Subcutaneous abdominal adipose tissue (tissue), 5 donors: ENCODE measurements at regions not wholly inside any gene's neighbourhood (a gene's known extent, or its start where the extent isn't known, plus 50 kb on each side); places are given as distances from the start of the nearest gene placed in this dataset.
"Not testable (repeated sequence)": the region's sequence is repeated elsewhere in the genome, so short reads cannot be mapped to it uniquely, and the experiment has no call there.

Experiments used
- H3K27ac ChIP-seq: one replicate; pipeline ENCODE4 v1.7.0; 2013; ENCODE audit warnings: low read depth, mild to moderate bottlenecking, inconsistent platforms, low read length, moderate library complexity
- H3K27me3 ChIP-seq, 5 donors: one replicate each; pipeline ENCODE4 v1.7.0; 2013; ENCODE audit warnings: low read length in 5 of 5, inconsistent platforms in 1 of 5; ENCODE audit not compliant: control insufficient read depth in 5 of 5, insufficient read depth in 4 of 5
- H3K36me3 ChIP-seq, 5 donors: one replicate each; pipeline ENCODE4 v1.7.0; 2013; ENCODE audit warnings: low read length in 5 of 5; ENCODE audit not compliant: control insufficient read depth in 5 of 5, insufficient read depth in 5 of 5
- H3K4me1 ChIP-seq, 5 donors: one replicate each; pipeline ENCODE4 v1.7.0; 2013; ENCODE audit warnings: low read length in 5 of 5, mild to moderate bottlenecking in 3 of 5, moderate library complexity in 1 of 5; ENCODE audit not compliant: control insufficient read depth in 5 of 5, insufficient read depth in 5 of 5
- H3K4me3 ChIP-seq, 5 donors: one replicate each; pipeline ENCODE4 v1.7.0; 2013; ENCODE audit warnings: low read length in 5 of 5, low read depth in 1 of 5
- H3K9ac ChIP-seq, 5 donors: one replicate each; pipeline ENCODE4 v1.7.0; 2013; ENCODE audit warnings: low read length in 5 of 5, mild to moderate bottlenecking in 4 of 5, moderate library complexity in 3 of 5
- H3K9me3 ChIP-seq, 5 donors: one replicate each; pipeline ENCODE4 v1.7.0; 2013; ENCODE audit warnings: low read length in 5 of 5; ENCODE audit not compliant: control insufficient read depth in 5 of 5
- donor health status: healthy.
- donor health status: healthy.
- donor health status: healthy.
- donor health status: healthy.
- donor health status: healthy.

- peaks cover 0 to 7% (median 6%) of the 10 kb centered on the region in 5 donors for H3K9me3 ChIP-seq
- peaks cover 2 to 15% (median 11%) of the 10 kb centered on the region in 5 donors for H3K4me1 ChIP-seq
- no peaks in the 10 kb centered on the region for H3K27me3 ChIP-seq
- H3K9ac ChIP-seq = no peak overlapping the region
- no peak overlapping the region for H3K27ac ChIP-seq
- H3K4me3 ChIP-seq = no peak overlapping the region
- H3K36me3 ChIP-seq = no peaks in the 10 kb centered on the region
Measured at GRCh38 chr2:236826606-236827156, 257.1 kb downstream of the ACKR3 start.

GRCh38 chr2:236827997-236828396 lies 257.7 kb upstream of the COPS8 start:
- Histone ChIP-seq H3K27ac (no peak overlapping the region), H3K9me3 (no peaks in the 10 kb centered on the region), H3K9ac (no peak overlapping the region), H3K36me3 (no peaks in the 10 kb centered on the region), H3K27me3 (no peaks in the 10 kb centered on the region), H3K4me3 (no peak overlapping the region), H3K4me1 (peaks cover 2 to 15% (median 11%) of the 10 kb centered on the region in 5 donors)

DNA sequence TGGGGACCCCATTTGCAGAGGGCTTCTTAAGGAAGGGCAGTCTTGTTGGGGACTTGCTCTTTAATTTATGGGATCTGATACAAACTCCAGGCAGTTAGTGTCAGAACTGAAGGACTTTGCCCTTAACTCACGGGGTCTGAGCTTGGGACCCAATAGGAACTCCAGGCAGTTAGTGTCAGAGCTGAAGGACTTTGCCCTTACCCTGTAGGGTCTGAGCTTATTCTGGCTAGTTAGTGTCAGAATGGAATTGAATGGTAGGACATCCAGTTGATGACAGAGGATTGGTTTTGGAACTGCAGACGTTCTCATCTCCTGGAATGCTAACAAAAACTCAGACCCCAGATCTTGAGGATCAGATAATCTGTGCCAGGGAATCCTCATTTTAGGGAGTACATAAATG lies 256.9 kb upstream of the COPS8 start:
- Histone ChIP-seq H3K9me3 (no peaks in the 10 kb centered on the region), H3K9ac (no peak overlapping the region), H3K27ac (no peak overlapping the region), H3K36me3 (no peaks in the 10 kb centered on the region), H3K27me3 (no peaks in the 10 kb centered on the region), H3K4me1 (peaks cover 7 to 21% (median 11%) of the 10 kb centered on the region in 5 donors), H3K4me3 (no peak overlapping the region)

GRCh38 chr2:236830926-236831325 lies 254.8 kb upstream of the COPS8 start:
- Histone ChIP-seq H3K27ac (no peak overlapping the region), H3K9ac (no peak overlapping the region), H3K36me3 (no peaks in the 10 kb centered on the region), H3K4me1 (peaks cover 7 to 28% (median 17%) of the 10 kb centered on the region in 5 donors), H3K9me3 (peaks cover 0 to 4% (median 0%) of the 10 kb centered on the region in 5 donors), H3K27me3 (no peaks in the 10 kb centered on the region), H3K4me3 (no peak overlapping the region)

DNA sequence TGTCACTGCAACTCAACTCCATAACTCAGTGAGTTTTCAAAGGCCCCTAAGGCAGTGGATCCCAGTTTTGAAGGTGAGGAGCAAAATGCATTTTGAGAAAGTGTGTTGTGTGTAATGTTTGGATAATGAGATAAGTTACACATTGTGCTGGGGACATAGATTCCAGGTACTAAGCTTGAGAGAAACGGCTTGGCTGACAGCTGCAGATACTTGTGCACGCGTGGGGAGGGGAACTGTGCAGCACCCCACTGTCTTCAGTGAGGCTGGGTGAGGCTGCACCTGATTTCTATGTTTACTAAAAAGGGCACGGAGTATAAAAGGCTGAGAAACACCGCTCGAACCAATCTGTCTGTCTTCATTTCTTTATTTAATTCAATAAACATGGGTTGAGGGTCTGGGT lies 254.0 kb upstream of the COPS8 start:
- no peaks in the 10 kb centered on the region for H3K27me3 ChIP-seq
- H3K36me3 ChIP-seq = no peaks in the 10 kb centered on the region
- peaks cover 0 to 4% (median 0%) of the 10 kb centered on the region in 5 donors for H3K9me3 ChIP-seq
- H3K9ac ChIP-seq = no peak overlapping the region
- H3K4me3 ChIP-seq = no peak overlapping the region
- peaks cover 5 to 28% (median 12%) of the 10 kb centered on the region in 5 donors for H3K4me1 ChIP-seq
- H3K27ac ChIP-seq = no peak overlapping the region

DNA sequence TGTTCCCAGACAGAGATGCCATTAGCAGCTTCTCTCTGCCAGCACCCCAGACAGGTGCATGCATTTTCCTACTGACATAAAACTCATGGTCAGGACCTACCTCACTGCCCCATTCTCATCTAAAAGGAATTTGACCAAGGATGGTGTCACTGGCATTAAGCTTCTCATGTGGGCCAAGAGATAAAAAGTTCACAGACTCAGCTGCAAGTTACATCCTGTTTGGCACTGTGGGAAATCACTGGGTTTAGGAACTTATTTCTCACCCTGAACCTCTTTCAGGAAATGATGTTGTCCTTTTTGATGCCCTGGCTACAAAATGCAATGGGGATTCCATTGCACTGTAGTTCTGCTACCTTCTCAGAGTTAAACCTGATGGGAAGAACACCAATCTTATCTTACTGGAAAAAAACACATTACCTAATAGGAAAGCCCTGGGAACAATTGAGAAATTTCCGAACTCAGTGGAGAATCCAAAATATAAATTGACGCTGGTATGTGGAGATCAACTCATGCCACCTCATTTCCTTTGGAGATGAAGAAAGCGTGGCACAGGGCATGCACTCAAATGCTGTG lies 252.1 kb upstream of the COPS8 start:
- Histone ChIP-seq H3K9me3 (peaks cover 0 to 4% (median 0%) of the 10 kb centered on the region in 5 donors), H3K4me1 (peaks cover 5 to 24% (median 10%) of the 10 kb centered on the region in 5 donors), H3K36me3 (no peaks in the 10 kb centered on the region), H3K27me3 (no peaks in the 10 kb centered on the region), H3K4me3 (no peak overlapping the region), H3K9ac (peak overlapping the region in 1 of 5 donors; percentile 33), H3K27ac (no peak overlapping the region)

GRCh38 chr2:236834284-236834683 lies 251.4 kb upstream of the COPS8 start:
- no peak overlapping the region for H3K4me3 ChIP-seq
- no peaks in the 10 kb centered on the region for H3K36me3 ChIP-seq
- H3K27me3 ChIP-seq = no peaks in the 10 kb centered on the region
- peaks cover 0 to 4% (median 0%) of the 10 kb centered on the region in 5 donors for H3K9me3 ChIP-seq
- no peak overlapping the region for H3K9ac ChIP-seq
- H3K27ac ChIP-seq = no peak overlapping the region
- peaks cover 5 to 24% (median 10%) of the 10 kb centered on the region in 5 donors for H3K4me1 ChIP-seq

DNA sequence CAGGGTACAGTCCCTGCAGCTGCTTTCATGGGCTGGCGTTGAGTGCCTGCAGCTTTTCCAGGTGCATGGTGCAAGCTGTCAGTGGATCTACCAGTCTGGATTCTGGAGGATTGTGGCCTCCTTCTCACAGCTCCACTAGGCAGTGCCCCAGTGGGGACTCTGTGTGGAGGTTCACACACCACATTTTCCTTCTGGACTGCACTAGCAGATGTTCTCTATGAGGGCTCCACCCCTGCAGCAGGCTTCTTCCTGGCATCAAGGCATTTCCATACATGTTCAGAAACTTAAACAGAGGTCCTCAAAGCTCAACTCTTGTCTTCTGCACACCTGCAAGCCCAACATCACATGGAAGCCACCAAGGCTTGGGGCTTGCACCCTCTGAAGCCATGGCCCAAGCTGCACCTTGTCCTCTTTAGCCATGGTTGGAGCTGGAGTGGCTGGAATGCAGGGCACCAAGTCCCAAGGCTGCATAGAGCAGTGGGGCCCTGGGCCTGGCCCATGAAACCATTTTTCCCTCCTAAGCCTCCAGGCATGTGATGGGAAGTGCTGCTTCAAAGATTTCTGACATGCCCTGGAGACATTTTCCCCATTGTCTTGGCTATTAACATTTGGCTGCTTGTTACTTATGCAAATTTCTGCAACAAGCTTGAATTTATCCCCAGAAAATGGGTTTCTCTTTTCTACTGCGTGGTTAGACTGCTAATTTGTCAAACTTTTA lies 250.2 kb upstream of the COPS8 start:
- Histone ChIP-seq H3K4me3 (no peak overlapping the region), H3K27ac (no peak overlapping the region), H3K9ac (no peak overlapping the region), H3K27me3 (no peaks in the 10 kb centered on the region), H3K4me1 (peaks cover 5 to 24% (median 10%) of the 10 kb centered on the region in 5 donors), H3K36me3 (no peaks in the 10 kb centered on the region), H3K9me3 (peaks cover 0 to 4% (median 0%) of the 10 kb centered on the region in 5 donors)

GRCh38 chr2:236836028-236836427 lies 249.7 kb upstream of the COPS8 start:
- H3K27me3 ChIP-seq, H3K27ac ChIP-seq, H3K9ac ChIP-seq, H3K4me3 ChIP-seq, H3K36me3 ChIP-seq, H3K9me3 ChIP-seq: not testable (repeated sequence)
- peaks cover 5 to 29% (median 10%) of the 10 kb centered on the region in 5 donors for H3K4me1 ChIP-seq

DNA sequence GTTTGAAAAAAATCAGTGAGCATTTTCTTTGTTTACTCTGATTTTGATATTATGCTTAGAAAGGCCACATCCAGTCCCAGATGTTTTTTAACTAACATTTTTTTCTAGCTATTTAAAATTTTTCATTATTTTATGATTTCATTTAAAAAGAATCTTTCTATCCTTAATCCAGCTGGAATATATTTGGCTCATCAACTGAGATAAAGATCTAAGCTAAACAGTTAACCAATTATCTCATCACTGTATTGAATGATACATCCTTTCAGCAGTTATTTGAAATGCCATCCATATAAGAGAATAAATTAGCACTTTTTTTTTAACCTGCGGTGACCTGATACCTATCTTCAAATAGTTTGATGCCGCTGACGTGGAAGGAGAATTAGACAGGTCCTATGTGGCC lies 245.5 kb upstream of the COPS8 start:
- H3K9ac ChIP-seq = no peak overlapping the region
- H3K27me3 ChIP-seq = no peaks in the 10 kb centered on the region
- H3K4me3 ChIP-seq = no peak overlapping the region
- H3K36me3 ChIP-seq = no peaks in the 10 kb centered on the region
- no peak overlapping the region for H3K27ac ChIP-seq
- peaks cover 0 to 23% (median 11%) of the 10 kb centered on the region in 5 donors for H3K4me1 ChIP-seq
- H3K9me3 ChIP-seq = peaks cover 0 to 4% (median 0%) of the 10 kb centered on the region in 5 donors
